ENCODE measurements at regions not wholly inside any gene's neighbourhood (a gene's known extent, or its start where the extent isn't known, plus 50 kb on each side); places are given as distances from the start of the nearest gene placed in this dataset. TPM values are rescaled to one million over a fixed set of nuclear protein-coding genes. Genes with fewer than 3 reads are reported as not detected.
"Not testable (repeated sequence)": the region's sequence is repeated elsewhere in the genome, so short reads cannot be mapped to it uniquely, and the experiment has no call there.

- H3K27me3 ChIP-seq (ENCODE audit: control insufficient read depth, insufficient read depth, low read length): peaks cover 2% of the 10 kb centered on the region
- H3K4me3 ChIP-seq (ENCODE audit: low read length): no peak overlapping the region
- no peak overlapping the region for H3K9ac ChIP-seq (ENCODE audit: low read depth, low read length)
- no peaks in the 10 kb centered on the region for H3K4me1 ChIP-seq (ENCODE audit: control insufficient read depth, insufficient read depth, low read length)
- no peak overlapping the region for H3K4me2 ChIP-seq (ENCODE audit: low read length)
- no peaks in the 10 kb centered on the region for H3K36me3 ChIP-seq (ENCODE audit: insufficient read depth, low read length)
- no peaks in the 10 kb centered on the region for H3K9me3 ChIP-seq (replicated peaks; ENCODE audit: low read length)
These were observed 71.8 kb upstream of the PKN2 start for GRCh38 chr1:88612292-88612691.

DNA sequence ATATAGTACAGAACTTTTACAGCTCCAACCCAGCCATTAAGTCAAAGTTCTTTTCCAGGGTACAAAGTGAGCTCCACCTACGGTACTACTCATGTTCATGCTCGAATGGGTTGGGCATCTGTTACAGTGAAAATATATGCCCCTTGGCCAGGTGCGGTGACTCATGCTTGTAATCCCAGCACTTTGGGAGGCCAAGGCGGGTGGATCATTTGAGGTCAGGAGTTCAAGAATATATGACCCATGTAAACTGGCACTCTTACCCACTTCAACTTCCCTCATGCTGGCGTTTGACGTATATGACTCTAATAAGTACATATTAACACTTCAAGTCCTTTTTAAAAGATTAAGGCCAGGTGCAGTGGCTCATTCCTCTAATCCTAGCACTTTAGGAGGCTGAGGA is 71.3 kb upstream of the PKN2 start:
- H3K36me3 ChIP-seq (ENCODE audit: insufficient read depth, low read length): no peaks in the 10 kb centered on the region
- no peaks in the 10 kb centered on the region for H3K4me1 ChIP-seq (ENCODE audit: control insufficient read depth, insufficient read depth, low read length)
- no peak overlapping the region for H3K9ac ChIP-seq (ENCODE audit: low read depth, low read length)
- no peak overlapping the region for H3K4me3 ChIP-seq (ENCODE audit: low read length)
- H3K9me3 ChIP-seq (replicated peaks; ENCODE audit: low read length): no peaks in the 10 kb centered on the region
- no peaks in the 10 kb centered on the region for H3K27me3 ChIP-seq (ENCODE audit: control insufficient read depth, insufficient read depth, low read length)
- no peak overlapping the region for H3K4me2 ChIP-seq (ENCODE audit: low read length)

DNA sequence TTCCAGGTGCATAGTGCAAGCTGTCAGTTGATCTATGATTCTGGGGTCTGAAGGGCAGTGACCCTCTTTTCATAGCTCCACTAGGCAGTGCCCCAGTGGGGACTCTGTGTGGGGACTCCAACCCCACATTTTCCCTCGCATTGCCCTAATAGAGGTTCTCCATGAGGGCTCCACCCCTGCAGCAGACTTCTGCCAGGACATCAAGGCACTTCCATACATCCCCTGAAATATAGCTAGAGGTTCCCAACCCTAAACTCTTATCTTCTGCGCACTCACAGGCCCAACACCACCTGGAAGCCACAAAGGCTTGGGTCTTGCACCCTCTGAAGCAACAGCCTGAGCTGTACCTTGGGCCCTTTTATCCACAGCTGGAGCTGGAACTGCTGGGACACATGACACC is 65.7 kb upstream of the PKN2 start:
- H3K4me2 ChIP-seq (ENCODE audit: low read length): no peak overlapping the region
- H3K9ac ChIP-seq (ENCODE audit: low read depth, low read length): no peak overlapping the region
- no peaks in the 10 kb centered on the region for H3K4me1 ChIP-seq (ENCODE audit: control insufficient read depth, insufficient read depth, low read length)
- H3K4me3 ChIP-seq (ENCODE audit: low read length): no peak overlapping the region
- no peaks in the 10 kb centered on the region for H3K36me3 ChIP-seq (ENCODE audit: insufficient read depth, low read length)
- H3K27me3 ChIP-seq (ENCODE audit: control insufficient read depth, insufficient read depth, low read length): no peaks in the 10 kb centered on the region
- no peaks in the 10 kb centered on the region for H3K9me3 ChIP-seq (replicated peaks; ENCODE audit: low read length)

- not testable (repeated sequence) for H3K4me2 ChIP-seq (ENCODE audit: low read length); H3K4me1 ChIP-seq (ENCODE audit: control insufficient read depth, insufficient read depth, low read length)
These were observed 61.0 kb upstream of the PKN2 start for GRCh38 chr1:88623101-88623500.

More at GRCh38 chr1:88623101-88623500, 61.0 kb upstream of the PKN2 start:
- H3K4me3 ChIP-seq (ENCODE audit: low read length); H3K27me3 ChIP-seq (ENCODE audit: control insufficient read depth, insufficient read depth, low read length); H3K9ac ChIP-seq (ENCODE audit: low read depth, low read length); H3K36me3 ChIP-seq (ENCODE audit: insufficient read depth, low read length); H3K9me3 ChIP-seq (replicated peaks; ENCODE audit: low read length): not testable (repeated sequence)

Small RNAs in the stretch of these regions (small RNA-seq; reads per million reads assigned to genes)
- gene AL049861.1 (not detected), gene RF02271 (not detected), gene RN7SL583P (not detected), gene RNA5SP52 (not detected)
